ENCODE measurements at regions not wholly inside any gene's neighbourhood (a gene's known extent, or its start where the extent isn't known, plus 50 kb on each side); places are given as distances from the start of the nearest gene placed in this dataset.
"Not testable (repeated sequence)": the region's sequence is repeated elsewhere in the genome, so short reads cannot be mapped to it uniquely, and the experiment has no call there.

DNA sequence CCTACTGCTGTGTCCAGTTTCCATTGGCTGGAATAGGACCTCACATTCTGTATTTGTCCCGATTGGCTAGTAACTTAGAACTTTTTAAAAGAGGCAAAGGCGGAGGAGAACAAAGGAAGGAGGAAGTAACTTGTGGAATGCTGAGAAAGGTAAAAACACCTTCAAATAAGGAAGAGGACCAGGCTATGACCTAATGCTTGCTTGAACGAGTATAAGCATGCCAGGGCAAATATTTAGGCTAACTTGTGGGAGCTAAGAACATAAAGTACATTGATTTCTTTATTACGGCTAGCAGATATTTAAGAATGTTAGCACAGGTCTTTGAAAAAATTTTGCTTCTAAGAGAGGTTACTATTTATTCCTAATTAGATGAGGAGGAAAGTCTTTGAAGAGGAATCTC is 214.5 kb upstream of the CENPE start:
- DNase-seq = not testable (repeated sequence)

DNA sequence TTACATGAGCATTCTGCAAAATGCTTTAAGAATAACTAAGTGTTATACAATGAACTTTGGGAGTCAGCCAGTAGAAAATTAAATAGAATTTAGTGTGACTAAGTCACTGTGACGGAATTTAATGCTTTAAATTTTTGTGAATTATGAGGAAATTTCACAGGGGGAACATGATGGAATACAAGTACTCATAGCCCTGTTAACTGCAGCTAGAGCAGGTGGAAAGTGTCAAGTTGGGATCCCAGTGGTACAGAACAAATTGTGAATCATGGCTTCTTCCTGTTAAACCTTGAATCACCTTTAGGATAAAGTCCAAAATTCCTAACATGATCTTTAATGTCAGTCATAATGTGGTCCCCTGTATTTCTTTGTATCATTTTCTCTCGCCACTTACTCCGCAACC is 212.2 kb upstream of the CENPE start:
- no peak for DNase-seq

DNA sequence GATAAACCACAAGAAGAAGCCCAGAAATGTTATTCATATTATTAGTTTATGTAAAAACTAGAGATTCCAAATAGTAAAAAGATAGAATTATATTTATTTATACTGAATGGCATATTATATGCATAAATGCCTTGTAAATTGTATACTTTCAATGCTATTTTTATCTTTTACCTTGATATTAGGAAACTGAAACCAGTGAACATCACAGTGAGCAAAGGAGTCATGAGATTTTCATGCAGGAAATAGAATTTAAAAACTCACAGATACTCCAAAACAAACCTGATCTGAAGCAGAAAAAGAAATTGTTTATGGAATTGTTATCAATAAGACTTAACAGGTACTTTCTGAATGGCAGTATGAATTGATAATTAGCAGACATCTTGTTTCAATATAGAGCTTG is 207.3 kb upstream of the CENPE start:
- no peak for DNase-seq

- no peak for DNase-seq
Observed at GRCh38 chr4:103403619-103404018, 205.5 kb upstream of the CENPE start.

- DNase-seq = no peak
Observed at GRCh38 chr4:103402198-103402597, 204.1 kb upstream of the CENPE start.

DNA sequence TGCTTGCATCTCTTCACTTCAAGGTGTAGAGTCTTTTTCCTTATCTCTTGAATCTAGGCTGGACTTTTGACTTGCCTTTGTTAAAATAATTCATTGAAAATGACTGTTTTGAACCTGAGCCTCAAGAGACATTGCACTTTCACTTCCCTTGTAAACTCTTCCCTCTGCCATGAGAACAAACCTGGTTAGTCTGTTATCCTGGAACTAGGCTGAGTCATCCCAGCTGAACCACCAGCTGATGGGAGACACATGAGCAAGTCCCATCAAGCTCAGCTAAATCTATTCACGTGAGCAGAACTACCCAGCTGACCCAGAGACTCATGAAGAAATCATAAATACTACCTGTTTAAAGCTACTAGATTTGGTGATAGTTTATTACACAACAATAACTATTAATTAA is 202.3 kb upstream of the CENPE start:
- peak; percentile 3 for DNase-seq

GRCh38 chr4:103397541-103397940 is 199.4 kb upstream of the CENPE start:
- DNase-seq = no peak

- DNase-seq = not testable (repeated sequence)
Observed at GRCh38 chr4:103387508-103388011, 189.4 kb upstream of the CENPE start.

DNA sequence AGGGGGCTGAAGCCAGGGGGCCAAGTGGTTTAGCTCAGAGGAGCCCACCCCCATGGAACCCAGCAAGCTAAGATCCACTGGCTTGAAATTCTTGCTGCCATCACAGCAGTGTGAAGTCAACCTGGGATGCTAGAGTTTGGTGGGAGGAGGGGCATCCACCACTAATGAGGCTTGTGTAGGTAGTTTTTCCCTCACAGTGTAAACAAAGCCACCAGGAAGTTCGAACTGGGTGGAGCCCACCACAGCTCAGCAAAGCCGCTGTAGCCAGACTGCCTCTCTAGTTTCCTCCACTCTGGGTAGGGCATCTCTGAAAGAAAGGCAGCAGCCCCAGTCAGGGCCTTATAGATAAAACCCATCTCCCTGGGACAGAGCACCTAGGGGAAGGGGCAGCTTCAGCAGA is 187.4 kb upstream of the CENPE start:
- DNase-seq = not testable (repeated sequence)

DNA sequence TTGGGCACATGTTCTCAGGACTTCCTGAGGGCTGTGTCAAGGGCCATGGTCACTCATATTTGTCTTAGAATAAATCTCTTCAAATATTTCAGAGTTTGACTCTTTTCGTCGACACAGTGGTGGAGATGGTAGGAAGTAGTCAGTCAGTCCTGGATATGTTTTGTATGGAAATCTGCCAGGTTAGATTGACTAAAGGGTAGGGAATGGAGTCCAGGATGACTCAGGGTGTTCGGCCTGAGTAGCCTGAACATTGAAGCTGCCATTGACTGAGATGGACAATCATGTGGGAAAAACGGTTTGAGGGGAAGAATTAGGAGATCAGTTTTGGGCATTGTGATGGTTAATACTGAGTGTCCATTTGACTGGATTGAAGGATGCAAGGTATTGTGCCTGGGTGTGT is 177.1 kb upstream of the CENPE start:
- DNase-seq = peak; percentile 6

DNA sequence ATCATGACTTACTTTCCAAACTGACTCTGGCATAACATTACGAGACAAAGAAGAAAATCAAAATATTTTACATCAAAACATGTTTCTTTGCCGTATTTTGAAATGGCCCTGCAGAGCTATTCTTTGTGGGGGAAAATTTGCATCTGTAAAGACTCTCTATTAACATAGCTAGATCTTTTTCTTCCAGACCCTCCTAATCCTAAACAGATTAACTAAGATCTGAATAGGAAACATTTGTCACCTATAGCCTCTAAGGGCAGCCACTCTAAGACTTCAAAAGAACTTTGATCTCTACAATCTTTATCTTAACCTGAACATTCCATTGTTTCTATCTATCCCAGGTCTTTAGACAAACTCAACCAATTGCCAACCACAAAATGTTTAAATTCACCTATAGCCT is 176.6 kb upstream of the CENPE start:
- DNase-seq = no peak

- no peak for DNase-seq
Observed at GRCh38 chr4:103374306-103374705, 176.2 kb upstream of the CENPE start.

DNA sequence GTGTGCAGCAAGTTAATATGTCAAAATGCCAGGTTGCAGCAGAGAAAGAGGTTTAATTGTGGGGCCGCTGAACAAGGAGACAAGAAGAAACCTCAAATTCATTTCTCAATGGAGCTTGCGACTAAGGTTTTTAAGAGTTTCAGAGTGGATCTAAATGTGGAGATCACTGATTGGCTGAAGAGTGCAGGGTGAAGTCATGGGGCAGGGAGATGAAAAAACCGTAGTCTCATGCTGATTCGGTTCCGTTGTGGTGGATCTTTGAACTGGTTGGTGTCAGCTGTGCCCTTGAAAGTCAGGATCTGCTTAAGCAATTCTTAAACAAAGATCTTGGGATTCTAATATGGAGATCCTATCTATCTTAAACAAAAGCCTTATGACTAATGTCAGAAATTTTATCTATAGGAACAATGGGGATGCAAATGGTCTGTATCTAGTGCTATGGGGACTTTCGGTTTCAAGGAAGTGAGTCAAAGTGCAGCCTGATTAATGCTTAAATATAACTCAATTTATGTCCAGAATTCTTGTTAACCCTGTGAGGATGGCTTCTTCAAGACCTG is 173.9 kb upstream of the CENPE start:
- no peak for DNase-seq

- DNase-seq = no peak
Observed at GRCh38 chr4:103370336-103370735, 172.2 kb upstream of the CENPE start.

DNA sequence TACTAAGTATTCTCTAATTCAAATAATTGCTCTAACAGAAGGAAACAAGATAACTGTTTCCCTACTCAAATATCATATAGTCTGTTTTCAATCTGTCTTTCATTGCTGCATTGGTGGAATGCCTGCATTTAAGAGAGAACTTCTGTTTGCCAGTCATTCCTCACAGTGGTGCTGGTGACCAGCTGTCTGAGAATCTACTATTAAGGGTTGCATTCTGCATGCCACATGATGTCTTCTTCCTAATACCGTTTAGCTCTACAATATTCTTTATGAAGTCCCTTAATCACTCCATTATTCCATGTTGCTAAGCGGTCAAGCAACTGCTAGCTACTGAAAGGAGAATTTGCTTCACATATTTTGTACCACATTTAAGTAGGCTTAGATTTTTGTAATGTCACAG is 167.1 kb upstream of the CENPE start:
- DNase-seq = no peak

GRCh38 chr4:103364083-103364482 is 165.9 kb upstream of the CENPE start:
- no peak for DNase-seq

DNA sequence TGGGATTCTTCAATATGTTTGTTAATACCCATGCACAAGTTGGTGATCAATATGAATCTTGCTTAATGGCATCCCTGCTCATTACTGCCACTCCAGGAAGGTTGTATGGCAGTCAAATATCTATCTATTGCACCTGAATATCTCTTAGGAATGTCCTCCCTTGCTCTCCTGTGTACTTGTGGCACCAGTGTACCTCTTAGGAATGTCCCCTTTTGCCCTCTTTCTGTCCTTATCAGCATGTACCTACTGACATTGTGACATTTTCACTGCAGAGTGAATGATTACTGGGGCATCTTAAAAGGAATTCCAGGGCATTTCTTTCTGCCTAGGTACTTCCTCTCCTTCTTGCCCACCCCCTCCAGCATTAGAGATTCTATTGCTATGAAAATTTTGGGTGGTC is 163.8 kb upstream of the CENPE start:
- DNase-seq = no peak

GRCh38 chr4:103359900-103360299 is 161.8 kb upstream of the CENPE start:
- DNase-seq = no peak

- no peak for DNase-seq
Observed at GRCh38 chr4:103354006-103354405, 155.9 kb upstream of the CENPE start.

DNA sequence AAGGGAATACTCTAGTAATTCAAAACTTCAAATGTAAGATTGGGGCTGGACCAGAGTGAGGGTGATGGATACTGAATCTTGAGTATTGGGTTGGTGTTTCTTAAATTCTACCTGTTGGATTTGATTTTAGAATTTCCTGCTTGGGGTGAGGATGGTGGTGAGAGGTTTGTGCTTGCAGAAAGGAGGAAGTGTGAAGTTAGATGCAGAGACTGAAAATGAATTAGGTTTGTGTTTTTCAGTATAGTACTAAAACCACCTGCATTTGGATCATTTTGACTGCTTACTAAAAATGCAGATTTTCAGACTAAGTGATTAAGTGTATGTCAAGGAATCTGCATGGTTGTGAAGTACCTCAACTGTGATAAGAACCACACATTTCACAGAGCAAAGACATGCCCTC is 131.5 kb upstream of the CENPE start:
- DNase-seq = no peak

- no peak for DNase-seq
Observed at GRCh38 chr4:103324811-103325210, 126.7 kb upstream of the CENPE start.

DNA sequence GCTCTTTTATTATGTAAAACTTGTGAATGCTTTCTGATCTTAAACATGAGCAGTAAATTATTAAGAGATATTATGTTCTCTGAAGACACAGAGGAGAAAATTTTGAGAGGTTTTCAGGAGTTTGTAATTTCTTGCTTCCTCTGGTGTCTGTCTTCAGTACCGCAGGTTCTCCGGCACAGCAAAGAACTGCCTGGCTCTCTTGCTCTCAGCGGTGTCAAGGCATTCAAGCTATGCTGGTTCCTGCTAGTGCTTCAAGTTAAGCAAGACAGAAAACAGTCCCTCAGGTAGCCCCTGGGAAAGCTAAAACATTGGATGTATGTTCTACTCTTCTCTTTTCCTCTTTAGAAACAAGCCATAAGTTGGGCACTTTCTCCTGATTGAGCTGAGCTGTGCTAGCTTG is 120.2 kb upstream of the CENPE start:
- DNase-seq = no peak

GRCh38 chr4:103308248-103308561 is 110.1 kb upstream of the CENPE start:
- DNase-seq = no peak

DNA sequence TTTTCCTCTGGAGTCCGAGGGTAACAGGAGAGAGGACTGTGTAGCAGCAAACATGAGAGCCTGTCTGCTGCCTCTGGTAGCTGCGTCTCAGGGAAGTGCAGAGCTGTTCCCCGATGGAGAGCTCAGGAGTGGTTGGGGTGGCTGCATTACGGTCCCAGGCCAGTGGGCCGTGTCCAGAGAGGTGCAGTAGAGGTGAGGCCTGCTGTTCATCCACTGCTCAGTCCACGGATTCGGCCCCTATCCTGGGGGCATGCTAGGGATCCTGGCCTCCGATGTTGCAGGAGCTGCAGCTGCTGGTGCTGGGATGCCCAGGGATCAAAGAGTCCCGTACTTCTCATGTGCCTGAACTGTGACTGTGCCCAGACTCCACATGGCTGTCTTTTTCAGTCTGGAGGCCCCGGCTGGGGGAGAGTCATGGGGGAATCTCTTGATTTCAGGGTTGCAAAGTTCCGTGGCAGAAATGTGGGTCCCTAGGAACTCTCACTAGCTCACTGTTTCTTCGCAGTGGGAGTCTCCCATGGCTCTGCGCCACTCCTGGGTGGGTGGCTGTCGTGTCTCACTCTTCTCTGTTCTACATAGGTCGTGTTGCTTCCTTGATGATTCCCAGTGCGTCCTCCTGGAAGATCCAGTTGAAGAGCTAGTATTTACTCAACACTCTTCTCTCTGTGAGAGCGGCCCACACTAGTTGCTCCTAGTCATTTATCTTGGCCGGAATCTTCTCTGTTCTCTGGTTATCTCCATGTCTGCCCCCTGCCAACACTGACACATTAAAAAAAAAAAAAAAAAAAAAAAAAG is 109.5 kb upstream of the CENPE start:
- no peak for DNase-seq
